GM19240 (cell line): ENCODE measurements at regions not wholly inside any gene's neighbourhood (a gene's known extent, or its start where the extent isn't known, plus 50 kb on each side); places are given as distances from the start of the nearest gene placed in this dataset.
"Not testable (repeated sequence)": the region's sequence is repeated elsewhere in the genome, so short reads cannot be mapped to it uniquely, and the experiment has no call there.

Experiments
- DNase-seq: peaks from one replicate; pipeline ENCODE4 v3.0.0; 2011; ENCODE audit warnings: low spot score; ENCODE audit not compliant: insufficient read length

DNA sequence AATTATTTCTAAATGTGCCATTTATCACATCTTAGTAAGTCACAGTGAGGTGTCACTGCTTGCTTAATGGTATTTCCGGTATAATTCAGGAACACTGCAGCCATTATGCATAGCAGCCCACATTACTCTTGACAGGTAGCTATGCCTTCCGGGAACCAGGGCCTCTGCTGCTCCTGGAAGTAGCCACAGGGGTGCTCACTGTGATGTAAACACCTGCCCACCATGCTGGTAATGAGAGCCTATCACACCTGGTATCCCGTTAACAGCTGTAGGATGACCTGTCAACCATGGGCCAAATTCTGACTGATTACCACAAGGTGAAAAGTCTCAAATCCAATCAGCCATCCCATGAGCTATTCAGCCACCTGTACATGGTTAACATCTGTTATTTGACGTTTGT, 647.0 kb upstream of the NXPH2 start:
- DNase-seq, result no peak

GRCh38 chr2:139424101-139424500, 643.9 kb upstream of the NXPH2 start:
- no peak for DNase-seq

DNA sequence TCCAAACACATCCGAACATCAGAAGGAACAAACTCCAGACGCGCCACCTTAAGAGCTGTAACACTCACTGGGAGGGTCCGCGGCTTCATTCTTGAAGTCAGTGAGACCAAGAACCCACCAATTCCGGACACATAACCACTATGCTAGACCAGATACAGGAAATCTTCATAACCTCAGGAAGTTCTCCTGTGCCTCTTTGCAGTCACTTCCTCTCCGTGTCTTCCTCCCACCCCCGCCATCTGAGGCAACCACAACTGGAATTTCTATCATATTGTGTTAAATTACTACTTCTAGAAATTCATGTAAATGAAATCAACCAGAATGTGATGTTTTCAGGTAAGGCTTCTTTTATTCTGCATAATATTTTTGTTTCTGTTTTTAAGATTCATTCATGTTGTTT, 631.0 kb upstream of the NXPH2 start:
- DNase-seq, result no peak

DNA sequence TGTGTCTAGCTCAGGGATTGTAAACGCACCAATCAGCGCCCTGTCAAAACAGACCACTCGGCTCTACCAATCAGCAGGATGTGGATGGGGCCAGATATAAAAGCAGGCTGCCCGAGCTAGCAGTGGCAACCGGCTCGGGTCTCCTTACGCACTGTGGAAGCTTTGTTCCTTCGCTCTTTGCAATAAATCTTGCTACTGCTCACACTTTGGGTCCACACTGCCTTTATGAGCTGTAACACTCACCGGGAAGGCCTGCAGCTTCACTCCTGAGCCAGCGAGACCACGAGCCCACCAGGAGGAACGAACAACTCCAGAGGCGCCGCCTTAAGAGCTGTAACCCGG, 630.6 kb upstream of the NXPH2 start:
- not testable (repeated sequence) for DNase-seq

GRCh38 chr2:139410147-139410832, 630.1 kb upstream of the NXPH2 start:
- DNase-seq, result not testable (repeated sequence)

- DNase-seq, result no peak
Observed at GRCh38 chr2:139409212-139409611, 629.0 kb upstream of the NXPH2 start.

GRCh38 chr2:139403948-139404347, 623.8 kb upstream of the NXPH2 start:
- DNase-seq, result no peak

- DNase-seq, result no peak
Observed at GRCh38 chr2:139394801-139395200, 614.6 kb upstream of the NXPH2 start.

DNA sequence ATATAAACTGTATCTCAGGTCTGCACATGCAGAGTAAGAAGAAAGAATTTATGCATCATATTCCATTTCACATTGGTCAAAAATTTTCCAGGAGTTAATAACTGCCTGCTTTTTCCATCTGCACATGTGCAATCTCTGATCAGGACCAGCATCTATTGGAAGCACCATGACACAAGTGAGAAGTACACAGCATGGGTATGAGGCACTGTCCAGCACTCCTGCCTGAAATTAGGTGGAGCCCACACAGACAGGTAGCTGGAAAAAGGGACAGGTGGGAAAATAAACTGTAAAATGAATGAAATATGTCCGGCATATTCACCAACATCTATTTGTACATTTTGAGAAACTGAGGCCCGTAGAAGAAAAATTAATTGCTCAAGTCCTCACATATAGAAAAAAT, 609.2 kb upstream of the NXPH2 start:
- no peak for DNase-seq

DNA sequence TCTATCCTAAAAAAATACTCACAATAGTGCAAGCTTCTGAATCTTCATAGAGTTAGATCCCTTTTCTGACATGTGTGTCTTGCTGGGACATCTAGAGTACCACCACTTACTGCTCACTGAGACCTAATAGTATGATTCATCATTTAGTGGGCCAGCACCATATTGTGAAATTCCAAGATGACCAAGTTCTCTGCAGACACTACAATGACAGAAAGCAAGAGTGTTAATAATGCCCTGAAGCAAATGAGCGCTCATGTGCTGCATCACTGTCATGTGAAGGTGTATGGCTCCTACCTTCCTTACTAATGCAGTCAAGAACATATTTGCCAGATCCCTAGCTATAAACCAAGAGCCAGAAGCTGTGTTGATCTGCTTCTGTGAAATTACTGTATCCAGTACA, 606.2 kb upstream of the NXPH2 start:
- no peak for DNase-seq

- DNase-seq, result no peak
Observed at GRCh38 chr2:139383532-139383931, 603.3 kb upstream of the NXPH2 start.

GRCh38 chr2:139380051-139380450, 599.9 kb upstream of the NXPH2 start:
- no peak for DNase-seq

GRCh38 chr2:139378373-139378772, 598.2 kb upstream of the NXPH2 start:
- no peak for DNase-seq

DNA sequence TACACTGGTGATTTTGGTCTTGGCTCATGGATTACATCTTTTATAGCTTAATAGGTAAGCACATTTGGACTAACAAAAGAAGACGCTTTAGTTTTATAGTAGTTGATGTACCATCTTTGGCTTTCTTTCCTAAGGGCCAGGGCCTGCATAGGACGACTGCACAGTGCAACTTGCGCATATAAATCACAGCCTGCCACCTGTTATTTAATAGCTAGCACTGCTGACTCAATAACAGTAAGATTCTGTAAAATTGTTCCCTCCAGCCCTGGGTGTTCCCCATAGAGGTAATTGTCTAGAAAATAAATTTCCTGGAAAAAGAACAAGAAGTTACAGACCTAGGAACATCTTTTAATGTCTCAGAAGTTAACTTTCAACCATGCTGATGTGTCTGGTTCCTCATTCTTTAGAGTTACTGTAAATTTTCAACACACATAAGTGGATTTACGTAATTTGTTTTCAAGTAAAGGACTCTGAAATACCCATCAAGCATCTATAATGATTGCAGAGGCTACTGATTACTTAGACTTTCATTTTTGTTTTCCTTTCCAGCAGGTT, 594.2 kb upstream of the NXPH2 start:
- DNase-seq, result no peak

DNA sequence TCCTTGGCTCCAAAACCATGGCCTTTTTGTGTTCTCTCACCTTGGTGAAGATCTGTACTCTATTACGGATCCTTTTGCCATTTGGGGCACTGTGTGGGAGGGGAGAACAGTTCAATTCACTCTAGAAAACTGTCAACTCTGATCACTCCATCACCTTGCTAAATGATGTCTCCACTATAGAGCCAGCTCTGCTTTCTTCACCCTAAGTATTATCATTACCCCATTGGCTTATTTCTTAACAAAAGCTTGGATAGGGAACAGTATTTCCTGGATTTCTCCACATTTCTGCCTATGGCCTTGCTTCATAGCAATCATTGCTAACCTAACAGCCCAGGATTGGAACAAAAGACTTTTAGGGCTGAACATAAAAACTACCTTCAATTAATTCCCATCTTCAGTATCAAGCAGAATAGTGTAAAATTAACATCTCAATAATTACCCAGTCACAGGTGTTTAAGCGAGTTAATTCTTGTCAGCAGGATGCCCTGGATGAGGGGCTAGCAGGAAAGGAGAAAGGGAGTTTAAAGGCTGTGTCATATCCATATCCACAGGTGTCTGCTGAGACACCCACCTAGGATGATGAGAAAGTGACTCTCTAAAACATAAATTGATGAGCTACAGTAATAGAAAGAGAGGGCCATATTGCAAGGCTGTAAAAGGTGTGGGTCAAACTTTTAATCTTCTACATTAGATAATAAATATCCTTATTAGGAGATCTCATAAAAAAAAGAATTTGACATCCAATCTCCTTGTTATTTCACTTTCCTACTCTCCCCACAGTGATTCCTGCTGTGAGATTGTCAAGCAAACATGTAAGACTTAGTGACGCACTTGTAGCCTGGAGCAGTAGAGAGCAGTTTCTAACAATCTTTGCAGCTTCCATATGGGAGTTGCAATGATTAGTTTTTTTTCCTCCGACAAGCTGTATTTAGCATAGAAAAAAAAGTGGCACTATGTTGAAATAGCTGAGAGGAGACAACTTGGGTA, 589.5 kb upstream of the NXPH2 start:
- no peak for DNase-seq

GRCh38 chr2:139367416-139367815, 587.2 kb upstream of the NXPH2 start:
- DNase-seq, result no peak

- DNase-seq, result no peak
Observed at GRCh38 chr2:139366681-139367080, 586.5 kb upstream of the NXPH2 start.

DNA sequence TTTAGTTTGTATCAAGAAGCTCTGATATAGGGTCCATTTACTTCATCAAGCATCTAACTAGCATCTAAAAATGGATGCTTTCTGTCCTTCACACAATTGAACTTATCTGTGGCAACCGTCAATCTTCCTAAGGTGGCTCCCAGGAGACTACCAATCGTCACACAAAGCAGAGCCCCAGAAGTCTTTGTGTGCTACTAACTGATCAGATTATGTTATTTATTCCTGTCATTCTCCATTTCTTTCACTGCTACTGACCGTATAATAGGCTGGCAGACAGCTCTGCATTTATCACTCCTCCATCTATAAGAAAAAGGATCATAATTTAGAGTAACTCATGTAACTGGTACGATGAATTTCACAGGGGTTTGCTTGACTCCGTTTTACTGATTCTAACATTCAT, 585.0 kb upstream of the NXPH2 start:
- DNase-seq, result no peak

GRCh38 chr2:139360654-139361053, 580.5 kb upstream of the NXPH2 start:
- no peak for DNase-seq

- DNase-seq, result no peak
Observed at GRCh38 chr2:139359818-139360217, 579.6 kb upstream of the NXPH2 start.

DNA sequence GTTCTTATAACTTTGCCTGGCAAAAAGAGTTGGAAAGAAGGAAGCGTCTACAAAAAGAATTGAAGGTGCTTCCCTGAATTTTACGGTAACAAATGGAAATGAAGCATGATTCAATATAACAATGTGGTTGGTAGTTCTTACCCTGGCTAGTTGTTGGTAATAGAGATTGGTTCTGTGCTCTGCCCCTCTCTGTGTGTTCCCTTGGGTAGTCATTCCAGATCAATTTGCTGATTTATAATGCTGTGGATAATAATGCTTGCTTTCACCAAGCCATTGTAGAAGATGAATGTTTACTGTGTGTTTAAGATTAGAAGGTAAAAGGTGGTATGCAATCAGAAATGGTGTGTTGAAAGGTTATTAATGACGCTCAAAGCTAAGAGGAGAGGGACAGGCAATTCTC, 577.8 kb upstream of the NXPH2 start:
- DNase-seq, result no peak

- no peak for DNase-seq
Observed at GRCh38 chr2:139354518-139354917, 574.3 kb upstream of the NXPH2 start.
